NB4 (cell line): ENCODE measurements at regions not wholly inside any gene's neighbourhood (a gene's known extent, or its start where the extent isn't known, plus 50 kb on each side); places are given as distances from the start of the nearest gene placed in this dataset.

Experiments used
- CTCF ChIP-seq: IDR thresholded peaks from one replicate; pipeline ENCODE4 v1.5.1; 2012; ENCODE audit warnings: low read depth, low read length
- MAX ChIP-seq: IDR thresholded peaks from 2 replicates; pipeline ENCODE4 v1.6.1; 2011; ENCODE audit warnings: low read depth, low read length

- TF ChIP-seq CTCF (no peak), MAX (no peak)
Observed at GRCh38 chr16:82523815-82524214, 103.0 kb upstream of the CDH13 start.
